Ovary (tissue), 3 donors: ENCODE measurements at regions not wholly inside any gene's neighbourhood (a gene's known extent, or its start where the extent isn't known, plus 50 kb on each side); places are given as distances from the start of the nearest gene placed in this dataset.

Experiments used
- POLR2A ChIP-seq: fragments of 450-650 bp; IDR thresholded peaks from one replicate; pipeline ENCODE4 v1.6.1; 2017; ENCODE audit warnings: antibody characterized with exemption, mild to moderate bottlenecking, moderate library complexity
- TF ChIP-seq, protein P1 (sequence below), 3 donors: fragments of 450-650 bp in 2 of 3; fragments of 200-600 bp in 1 of 3; IDR thresholded peaks; one replicate each; pipeline versions ENCODE4 v1.5.1 to v1.8.0; 2016 to 2022; ENCODE audit warnings: antibody characterized with exemption in 3 of 3, mild to moderate bottlenecking in 1 of 3
- donor health status: DM: no; HTN: no; CAD: no.

DNA sequence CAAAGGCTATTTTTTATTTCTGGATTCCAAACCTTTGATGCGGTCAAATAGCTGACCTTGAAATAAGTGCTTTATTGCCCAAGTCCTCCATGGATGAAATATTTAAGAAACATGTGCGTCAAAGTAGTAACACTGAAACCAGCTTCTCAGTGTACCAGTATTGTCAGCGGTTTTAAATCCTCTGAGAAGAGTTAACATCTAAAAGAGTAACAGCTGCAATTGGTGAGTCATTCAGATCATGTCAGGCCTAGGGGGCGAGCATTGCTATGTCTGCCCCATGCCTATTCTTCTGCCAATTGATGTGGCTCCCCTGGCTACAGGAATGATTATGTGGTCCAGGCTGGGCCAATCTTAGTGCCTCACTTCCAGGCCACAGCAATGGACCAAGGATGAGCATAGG is 263.3 kb upstream of the SORL1-AS1 start:
- TF ChIP-seq, protein P1, sequence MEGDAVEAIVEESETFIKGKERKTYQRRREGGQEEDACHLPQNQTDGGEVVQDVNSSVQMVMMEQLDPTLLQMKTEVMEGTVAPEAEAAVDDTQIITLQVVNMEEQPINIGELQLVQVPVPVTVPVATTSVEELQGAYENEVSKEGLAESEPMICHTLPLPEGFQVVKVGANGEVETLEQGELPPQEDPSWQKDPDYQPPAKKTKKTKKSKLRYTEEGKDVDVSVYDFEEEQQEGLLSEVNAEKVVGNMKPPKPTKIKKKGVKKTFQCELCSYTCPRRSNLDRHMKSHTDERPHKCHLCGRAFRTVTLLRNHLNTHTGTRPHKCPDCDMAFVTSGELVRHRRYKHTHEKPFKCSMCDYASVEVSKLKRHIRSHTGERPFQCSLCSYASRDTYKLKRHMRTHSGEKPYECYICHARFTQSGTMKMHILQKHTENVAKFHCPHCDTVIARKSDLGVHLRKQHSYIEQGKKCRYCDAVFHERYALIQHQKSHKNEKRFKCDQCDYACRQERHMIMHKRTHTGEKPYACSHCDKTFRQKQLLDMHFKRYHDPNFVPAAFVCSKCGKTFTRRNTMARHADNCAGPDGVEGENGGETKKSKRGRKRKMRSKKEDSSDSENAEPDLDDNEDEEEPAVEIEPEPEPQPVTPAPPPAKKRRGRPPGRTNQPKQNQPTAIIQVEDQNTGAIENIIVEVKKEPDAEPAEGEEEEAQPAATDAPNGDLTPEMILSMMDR (IDR thresholded peaks at IDR 0.05), result no peak
- no peak for TF ChIP-seq POLR2A
